ENCODE measurements at regions not wholly inside any gene's neighbourhood (a gene's known extent, or its start where the extent isn't known, plus 50 kb on each side); places are given as distances from the start of the nearest gene placed in this dataset.

GRCh38 chr1:163807331-163808049, 485.7 kb downstream of the NUF2 start:
- intact Hi-C loops (cut with micrococcal nuclease), result no loop called here
- ChIA-PET CTCF (no interaction called here), RAD21 (ENCODE audit: low non-redundant PET in 1 of 2, low total read pairs in 2 of 2, uncharacterized antibody in 2 of 2, unreplicated experiment in 2 of 2) (no interaction called here)

More at GRCh38 chr1:163807331-163808049, 485.7 kb downstream of the NUF2 start:
- POLR2A ChIA-PET, result no interaction called here
- H3K27me3 ChIP-seq (ENCODE audit: insufficient read depth, low read length), result no peaks in the 10 kb centered on the region
- H3K4me1 ChIP-seq (ENCODE audit: control insufficient read depth in 1 of 2, insufficient read depth in 2 of 2, low read length in 2 of 2), result no peaks in the 10 kb centered on the region
- H3K4me3 ChIP-seq (replicated peaks in 1 of 2; ENCODE audit: low read depth in 1 of 2, low read length in 2 of 2), result no peak overlapping the region
- no peak overlapping the region for H3K27ac ChIP-seq (ENCODE audit: low read depth, low read length)
- ATAC-seq, result no peak
- TF ChIP-seq CEBPB (IDR thresholded peaks at IDR 0.05; ENCODE audit: low read depth) (no peak), ZNF274 (IDR thresholded peaks at IDR 0.05; ENCODE audit: low read depth, low read length) (no peak), REST (IDR thresholded peaks at IDR 0.05; ENCODE audit: low read depth) (no peak)
- BruUV-seq (replicated peaks), result no TSS peak
- H3K9ac ChIP-seq (ENCODE audit: low read length), result no peak overlapping the region
- no peak for DNase-seq (ENCODE audit: low read depth, low spot score)
- H2AFZ ChIP-seq (ENCODE audit: low read depth, low read length, poor library complexity, severe bottlenecking), result no peak overlapping the region
- H3K4me2 ChIP-seq (ENCODE audit: low read length), result no peak overlapping the region
- no peaks in the 10 kb centered on the region for H3K36me3 ChIP-seq (ENCODE audit: control insufficient read depth in 1 of 2, insufficient read depth in 2 of 2, low read length in 2 of 2)
- H3K79me2 ChIP-seq (ENCODE audit: insufficient read depth, low read length), result no peaks in the 10 kb centered on the region
- H4K20me1 ChIP-seq (ENCODE audit: insufficient read depth), result no peaks in the 10 kb centered on the region
- no peaks in the 10 kb centered on the region for H3K9me3 ChIP-seq (ENCODE audit: control insufficient read depth in 1 of 2, insufficient read depth in 1 of 2, low read depth in 1 of 2, low read length in 2 of 2)
- no peaks in the 10 kb centered on the region for H3K9me2 ChIP-seq (ENCODE audit: insufficient read depth)

Measured in HCT116 (cell line).